Suprapubic skin (tissue), 4 donors: ENCODE measurements at regions not wholly inside any gene's neighbourhood (a gene's known extent, or its start where the extent isn't known, plus 50 kb on each side); places are given as distances from the start of the nearest gene placed in this dataset.

Experiments used
- DNase-seq, 2 donors: peaks; one replicate each; pipeline ENCODE4 v3.0.0-alpha.2; 2019; ENCODE audit warnings: low spot score in 2 of 2
- H3K27ac ChIP-seq: fragments of 200-600 bp; sonication (generic); one replicate; pipeline ENCODE4 v1.5.1; 2019
- H3K27me3 ChIP-seq: fragments of 200-600 bp; sonication (generic); one replicate; pipeline ENCODE4 v1.5.1; 2019
- H3K36me3 ChIP-seq: fragments of 200-600 bp; sonication (generic); one replicate; pipeline ENCODE4 v1.5.1; 2019
- H3K4me1 ChIP-seq: fragments of 200-600 bp; sonication (generic); one replicate; pipeline ENCODE4 v1.5.1; 2019
- H3K4me3 ChIP-seq: fragments of 200-600 bp; sonication (generic); one replicate; pipeline ENCODE4 v1.5.1; 2019; ENCODE audit warnings: mild to moderate bottlenecking
- H3K9me3 ChIP-seq: fragments of 200-600 bp; sonication (generic); one replicate; pipeline ENCODE4 v1.5.1; 2019
- CTCF ChIP-seq, 2 donors: fragments of 200-600 bp in 1 of 2; fragments of 450-650 bp in 1 of 2; sonication (generic) in 1 of 2; IDR thresholded peaks; one replicate each; pipeline ENCODE4 v1.5.1; 2016 to 2019; ENCODE audit warnings: antibody characterized with exemption in 2 of 2, mild to moderate bottlenecking in 1 of 2, moderate library complexity in 1 of 2
- EP300 ChIP-seq: sonication (generic); formaldehyde crosslinking; IDR thresholded peaks from one replicate; pipeline ENCODE4 v1.6.1; 2017; ENCODE audit warnings: antibody characterized with exemption
- POLR2A ChIP-seq, 2 donors: fragments of 450-650 bp; IDR thresholded peaks; one replicate each; pipeline ENCODE4 v1.6.1; 2017; ENCODE audit warnings: antibody characterized with exemption in 2 of 2, mild to moderate bottlenecking in 2 of 2, moderate library complexity in 2 of 2
- POLR2AphosphoS5 ChIP-seq, 3 donors: sonication (generic); formaldehyde crosslinking; IDR thresholded peaks; one replicate each; pipeline ENCODE4 v1.6.1; 2017; ENCODE audit warnings: antibody characterized with exemption in 3 of 3
- WGBS: methylation state at CpG from one replicate; pipeline ENCODE4 v1.1.5; 2018; 5-methylcytosine and 5-hydroxymethylcytosine counted together

- Histone ChIP-seq H3K27me3 (no peaks in the 10 kb centered on the region), H3K36me3 (no peaks in the 10 kb centered on the region), H3K9me3 (no peaks in the 10 kb centered on the region), H3K4me1 (no peaks in the 10 kb centered on the region), H3K27ac (no peak overlapping the region), H3K4me3 (no peak overlapping the region)
- TF ChIP-seq POLR2AphosphoS5 (IDR thresholded peaks at IDR 0.05) (peak in 1 of 3 donors; percentile 73), POLR2A (IDR thresholded peaks at IDR 0.05) (no peak)
- peak in 1 of 2 donors; percentile 83 for DNase-seq
- 62% methylated on average over 6 of the region's 6 CpGs for WGBS
These were observed 125.1 kb upstream of the NXT1 start for GRCh38 chr20:23225407-23226060.

- H3K27ac ChIP-seq: no peak overlapping the region
- DNase-seq: no peak
- TF ChIP-seq EP300 (no peak), POLR2A (IDR thresholded peaks at IDR 0.05) (no peak), POLR2AphosphoS5 (IDR thresholded peaks at IDR 0.05) (no peak), CTCF (IDR thresholded peaks at IDR 0.05) (no peak)
These were observed 125.8 kb upstream of the NXT1 start for GRCh38 chr20:23224806-23225205.

GRCh38 chr20:23223908-23224580 lies 126.5 kb upstream of the NXT1 start:
- Histone ChIP-seq H3K27ac (no peak overlapping the region), H3K9me3 (no peaks in the 10 kb centered on the region), H3K36me3 (no peaks in the 10 kb centered on the region), H3K4me3 (no peak overlapping the region), H3K4me1 (no peaks in the 10 kb centered on the region), H3K27me3 (no peaks in the 10 kb centered on the region)
- 80% methylated on average over 3 of the region's 3 CpGs for WGBS
- no peak for TF ChIP-seq EP300
- TF ChIP-seq CTCF (IDR thresholded peaks at IDR 0.05): no peak
- no peak for TF ChIP-seq POLR2A (IDR thresholded peaks at IDR 0.05)
- no peak for TF ChIP-seq POLR2AphosphoS5 (IDR thresholded peaks at IDR 0.05)
- DNase-seq: no peak

More at GRCh38 chr20:23224806-23225205, 125.8 kb upstream of the NXT1 start:
- no peak overlapping the region for H3K4me3 ChIP-seq
- 94% methylated on average over 5 of the region's 5 CpGs for WGBS
- H3K36me3 ChIP-seq: no peaks in the 10 kb centered on the region
- H3K9me3 ChIP-seq: no peaks in the 10 kb centered on the region
- H3K4me1 ChIP-seq: no peaks in the 10 kb centered on the region
- H3K27me3 ChIP-seq: no peaks in the 10 kb centered on the region

- WGBS: 94% methylated on average over 4 of the region's 4 CpGs
- Histone ChIP-seq H3K9me3 (no peaks in the 10 kb centered on the region), H3K27me3 (no peaks in the 10 kb centered on the region), H3K36me3 (no peaks in the 10 kb centered on the region), H3K4me3 (no peak overlapping the region), H3K4me1 (no peaks in the 10 kb centered on the region), H3K27ac (no peak overlapping the region)
- DNase-seq: no peak
- no peak for TF ChIP-seq POLR2AphosphoS5 (IDR thresholded peaks at IDR 0.05)
- no peak for TF ChIP-seq CTCF (IDR thresholded peaks at IDR 0.05)
- no peak for TF ChIP-seq POLR2A (IDR thresholded peaks at IDR 0.05)
These were observed 127.9 kb upstream of the NXT1 start for GRCh38 chr20:23222531-23223200.

GRCh38 chr20:23217023-23217422 lies 130.9 kb upstream of the CD93 start:
- H3K4me1 ChIP-seq: no peaks in the 10 kb centered on the region
- H3K36me3 ChIP-seq: no peaks in the 10 kb centered on the region
- no peak for TF ChIP-seq POLR2A (IDR thresholded peaks at IDR 0.05)
- TF ChIP-seq POLR2AphosphoS5 (IDR thresholded peaks at IDR 0.05): no peak
- no peak for TF ChIP-seq CTCF (IDR thresholded peaks at IDR 0.05)
- TF ChIP-seq EP300: no peak
- no peaks in the 10 kb centered on the region for H3K9me3 ChIP-seq
- no peaks in the 10 kb centered on the region for H3K27me3 ChIP-seq
- H3K4me3 ChIP-seq: no peak overlapping the region
- 84% methylated on average over 2 of the region's 2 CpGs for WGBS
- no peak overlapping the region for H3K27ac ChIP-seq
- DNase-seq: no peak
